ENCODE measurements at regions not wholly inside any gene's neighbourhood (a gene's known extent, or its start where the extent isn't known, plus 50 kb on each side); places are given as distances from the start of the nearest gene placed in this dataset.
"Not testable (repeated sequence)": the region's sequence is repeated elsewhere in the genome, so short reads cannot be mapped to it uniquely, and the experiment has no call there.

DNA sequence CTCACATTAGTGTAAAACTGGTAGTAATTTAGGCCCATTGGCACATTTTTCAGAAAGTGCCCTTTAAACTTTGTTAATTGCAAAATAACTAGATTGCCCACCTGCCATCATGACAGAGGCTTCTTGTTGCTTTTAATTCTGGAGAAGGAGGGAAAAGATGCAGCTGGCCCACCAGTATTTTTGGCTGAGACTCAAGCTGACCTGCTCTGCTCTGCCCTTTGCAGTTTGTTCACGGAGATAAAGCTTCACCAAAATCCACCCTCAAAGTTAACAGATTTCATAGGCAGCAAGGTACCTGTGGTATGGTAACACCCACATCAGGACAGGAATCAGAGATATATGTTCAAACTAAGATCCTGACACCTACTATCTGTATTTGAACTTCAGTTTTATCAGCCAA is 170.2 kb upstream of the OR4C13 start:
- TF ChIP-seq POLR2A, CTCF (IDR thresholded peaks at IDR 0.05): not testable (repeated sequence)
